ENCODE measurements at regions not wholly inside any gene's neighbourhood (a gene's known extent, or its start where the extent isn't known, plus 50 kb on each side); places are given as distances from the start of the nearest gene placed in this dataset.

DNA sequence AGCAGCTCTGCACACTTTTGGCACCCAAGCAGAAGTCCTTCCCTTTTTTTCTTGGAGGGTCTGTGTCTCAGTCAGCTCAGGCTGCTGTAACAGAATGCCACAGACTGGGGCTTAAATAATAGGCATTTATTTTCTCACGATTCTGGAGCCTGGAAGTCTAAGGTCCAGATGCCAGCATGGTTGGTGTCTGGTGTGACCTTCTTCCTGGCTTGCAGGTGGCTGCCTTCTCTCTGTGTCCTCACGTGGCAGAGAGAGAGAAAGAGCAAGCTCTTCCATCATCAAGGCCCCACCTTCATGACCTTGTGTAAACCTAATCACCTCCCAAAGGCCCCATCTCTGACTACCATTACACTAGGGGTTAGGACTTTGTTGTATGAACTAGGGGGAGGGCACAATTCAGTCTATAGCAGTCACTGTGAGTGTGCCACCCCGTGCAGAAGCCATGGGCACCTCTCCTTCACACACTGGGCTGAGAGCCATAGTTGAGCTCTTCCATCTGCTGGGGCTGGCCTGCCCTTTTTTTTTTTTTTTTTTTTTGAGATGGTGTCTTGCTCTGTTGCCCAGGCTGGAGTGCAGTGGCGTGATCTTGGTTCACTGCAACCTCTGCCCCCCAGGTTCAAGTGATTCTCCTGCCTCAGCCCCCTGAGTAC, 80.3 kb downstream of the OAT start:
- TF ChIP-seq EZH2 (IDR thresholded peaks at IDR 0.05; ENCODE audit: borderline replicate concordance), result no peak
- TF ChIP-seq, protein P1, sequence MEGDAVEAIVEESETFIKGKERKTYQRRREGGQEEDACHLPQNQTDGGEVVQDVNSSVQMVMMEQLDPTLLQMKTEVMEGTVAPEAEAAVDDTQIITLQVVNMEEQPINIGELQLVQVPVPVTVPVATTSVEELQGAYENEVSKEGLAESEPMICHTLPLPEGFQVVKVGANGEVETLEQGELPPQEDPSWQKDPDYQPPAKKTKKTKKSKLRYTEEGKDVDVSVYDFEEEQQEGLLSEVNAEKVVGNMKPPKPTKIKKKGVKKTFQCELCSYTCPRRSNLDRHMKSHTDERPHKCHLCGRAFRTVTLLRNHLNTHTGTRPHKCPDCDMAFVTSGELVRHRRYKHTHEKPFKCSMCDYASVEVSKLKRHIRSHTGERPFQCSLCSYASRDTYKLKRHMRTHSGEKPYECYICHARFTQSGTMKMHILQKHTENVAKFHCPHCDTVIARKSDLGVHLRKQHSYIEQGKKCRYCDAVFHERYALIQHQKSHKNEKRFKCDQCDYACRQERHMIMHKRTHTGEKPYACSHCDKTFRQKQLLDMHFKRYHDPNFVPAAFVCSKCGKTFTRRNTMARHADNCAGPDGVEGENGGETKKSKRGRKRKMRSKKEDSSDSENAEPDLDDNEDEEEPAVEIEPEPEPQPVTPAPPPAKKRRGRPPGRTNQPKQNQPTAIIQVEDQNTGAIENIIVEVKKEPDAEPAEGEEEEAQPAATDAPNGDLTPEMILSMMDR (IDR thresholded peaks at IDR 0.05; ENCODE audit: poor library complexity), result no peak
